PC-3 (cell line): ENCODE measurements at regions not wholly inside any gene's neighbourhood (a gene's known extent, or its start where the extent isn't known, plus 50 kb on each side); places are given as distances from the start of the nearest gene placed in this dataset.

Experiments used
- ATAC-seq: fragments of 200-7000 bp; cut with Tn5 transposase; 2 replicates; pipeline ENCODE4 v1.9.1; 2020; ENCODE audit warnings: mild to moderate bottlenecking, moderate library complexity
- BruUV-seq: library from RNA; stranded (reverse); fragments of 400-500 nt; replicated peaks from 2 replicates; lab custom pipeline; 2021; lab: Mats Ljungman, UMichigan
- CTCF ChIA-PET: fragments of 300-600 bp; sonication (Branson Sonifier 250); formaldehyde crosslinking; loops from one replicate; lab custom pipeline; 2022; ENCODE audit warnings: antibody characterized with exemption; lab: Charles Lee
- POLR2A ChIA-PET: fragments of 300-600 bp; sonication (Branson Sonifier 250); formaldehyde crosslinking; loops from one replicate; lab custom pipeline; 2022; ENCODE audit warnings: antibody characterized with exemption; ENCODE audit not compliant: unreplicated experiment; lab: Charles Lee
- DNase-seq: peaks from one replicate; pipeline ENCODE4 v3.0.0-alpha.2; 2015
- H2AFZ ChIP-seq: fragments of 300-600 bp; sonication (generic); 2 replicates; pipeline ENCODE4 v1.6.0; 2016; ENCODE audit warnings: antibody characterized with exemption, low read length
- H3F3A ChIP-seq: fragments of 300-600 bp; sonication (generic); one replicate; pipeline ENCODE4 v1.6.0; 2017; ENCODE audit warnings: antibody characterized with exemption, low read length, control low read depth, mild to moderate bottlenecking; ENCODE audit not compliant: unreplicated experiment
- H3K27ac ChIP-seq: fragments of 300-600 bp; sonication (generic); 2 replicates; pipeline ENCODE4 v1.5.1; 2016; ENCODE audit warnings: mild to moderate bottlenecking, low read length
- H3K27me3 ChIP-seq: fragments of 300-600 bp; sonication (generic); 2 replicates; pipeline ENCODE4 v1.6.1; 2016; ENCODE audit warnings: low read length, mixed read lengths
- H3K36me3 ChIP-seq: fragments of 300-600 bp; sonication (generic); 2 replicates; pipeline ENCODE4 v1.6.1; 2016; ENCODE audit warnings: low read depth, mixed run types, low read length, mixed read lengths
- H3K4me1 ChIP-seq: fragments of 300-600 bp; sonication (generic); 2 replicates; pipeline ENCODE4 v1.5.1; 2016; ENCODE audit warnings: low read length; ENCODE audit not compliant: insufficient read depth
- H3K4me2 ChIP-seq: fragments of 300-600 bp; sonication (generic); 2 replicates; pipeline ENCODE4 v1.6.0; 2016; ENCODE audit warnings: low read length
- H3K4me3 ChIP-seq: fragments of 300-600 bp; sonication (generic); 2 replicates; pipeline ENCODE4 v1.5.1; 2016; ENCODE audit warnings: mild to moderate bottlenecking, low read length, mixed read lengths
- H3K79me2 ChIP-seq: fragments of 300-600 bp; sonication (generic); 2 replicates; pipeline ENCODE4 v1.6.1; 2017; ENCODE audit warnings: low read length, mixed read lengths
- H3K9ac ChIP-seq: fragments of 300-600 bp; sonication (generic); 2 replicates; pipeline ENCODE4 v1.6.0; 2016; ENCODE audit warnings: mild to moderate bottlenecking, low read length
- H3K9me2 ChIP-seq: fragments of 300-600 bp; sonication (generic); replicated peaks from 2 replicates; pipeline ENCODE4 v1.6.1; 2016; ENCODE audit warnings: mixed run types, low read length, mixed read lengths
- H3K9me3 ChIP-seq: fragments of 300-600 bp; sonication (generic); 2 replicates; pipeline ENCODE4 v1.6.1; 2016; ENCODE audit warnings: low read length, mixed read lengths
- H4K20me1 ChIP-seq: fragments of 300-600 bp; sonication (generic); 2 replicates; pipeline ENCODE4 v1.6.1; 2016; ENCODE audit warnings: low read length, mixed read lengths
- EZH2 ChIP-seq: fragments of 300-600 bp; sonication (generic); IDR thresholded peaks from one replicate; pipeline ENCODE4 v1.6.1; 2017; ENCODE audit warnings: antibody characterized with exemption, mild to moderate bottlenecking, low read length; ENCODE audit not compliant: unreplicated experiment
- EZH2phosphoT487 ChIP-seq: fragments of 300-600 bp; sonication (generic); IDR thresholded peaks from 2 replicates; pipeline ENCODE4 v1.6.1; 2018; ENCODE audit warnings: mild to moderate bottlenecking, antibody characterized with exemption, low read length, borderline replicate concordance
- intact Hi-C: fragments of 100-400 bp; cut with micrococcal nuclease; formaldehyde crosslinking; loops from 2 replicates; pipeline ENCODE4 v1.9.0; 2023
- TF ChIP-seq, protein P1 (sequence below): fragments of 300-600 bp; sonication (generic); conservative IDR thresholded peaks from 2 replicates; pipeline ENCODE4 v1.5.1; 2017; ENCODE audit warnings: antibody characterized with exemption, low read depth, mild to moderate bottlenecking, low read length

DNA sequence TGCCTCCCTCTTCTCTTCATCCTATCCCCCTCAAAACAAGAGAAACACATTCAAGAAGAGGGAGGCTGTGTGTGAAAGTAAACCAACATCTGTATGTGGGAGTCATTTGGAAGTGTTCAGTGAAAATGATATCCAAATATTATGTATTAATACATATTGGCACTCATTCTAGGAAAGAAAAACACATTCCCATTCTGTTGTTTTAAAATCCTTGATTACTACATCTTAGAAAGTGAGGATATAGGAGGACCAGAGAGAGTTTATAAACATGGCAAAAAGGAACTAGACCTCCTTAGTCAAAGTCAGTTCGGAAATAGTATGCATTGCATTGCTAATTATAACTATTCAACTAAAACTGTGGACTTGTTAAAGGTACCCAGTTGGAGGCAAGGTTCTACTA lies 786.6 kb downstream of the ADGRL2 start:
- DNase-seq, result no peak
- ChIA-PET CTCF (no interaction called here), POLR2A (no interaction called here)
- Histone ChIP-seq H3K4me2 (no peak overlapping the region), H2AFZ (no peak overlapping the region), H3K36me3 (no peaks in the 10 kb centered on the region), H3K9me2 (no peaks in the 10 kb centered on the region), H3K4me3 (no peak overlapping the region), H3K27me3 (peaks cover 11% of the 10 kb centered on the region; the same call in 1 of the 2 replicates), H3K79me2 (no peaks in the 10 kb centered on the region), H3K4me1 (no peaks in the 10 kb centered on the region), H3K9me3 (no peaks in the 10 kb centered on the region), H3F3A (no peaks in the 10 kb centered on the region), H3K27ac (no peak overlapping the region), H3K9ac (no peak overlapping the region), H4K20me1 (no peaks in the 10 kb centered on the region)
- BruUV-seq, result no TSS peak
- intact Hi-C loops, result no loop called here
- TF ChIP-seq EZH2 (no peak), EZH2phosphoT487 (no peak)
- TF ChIP-seq, protein P1, sequence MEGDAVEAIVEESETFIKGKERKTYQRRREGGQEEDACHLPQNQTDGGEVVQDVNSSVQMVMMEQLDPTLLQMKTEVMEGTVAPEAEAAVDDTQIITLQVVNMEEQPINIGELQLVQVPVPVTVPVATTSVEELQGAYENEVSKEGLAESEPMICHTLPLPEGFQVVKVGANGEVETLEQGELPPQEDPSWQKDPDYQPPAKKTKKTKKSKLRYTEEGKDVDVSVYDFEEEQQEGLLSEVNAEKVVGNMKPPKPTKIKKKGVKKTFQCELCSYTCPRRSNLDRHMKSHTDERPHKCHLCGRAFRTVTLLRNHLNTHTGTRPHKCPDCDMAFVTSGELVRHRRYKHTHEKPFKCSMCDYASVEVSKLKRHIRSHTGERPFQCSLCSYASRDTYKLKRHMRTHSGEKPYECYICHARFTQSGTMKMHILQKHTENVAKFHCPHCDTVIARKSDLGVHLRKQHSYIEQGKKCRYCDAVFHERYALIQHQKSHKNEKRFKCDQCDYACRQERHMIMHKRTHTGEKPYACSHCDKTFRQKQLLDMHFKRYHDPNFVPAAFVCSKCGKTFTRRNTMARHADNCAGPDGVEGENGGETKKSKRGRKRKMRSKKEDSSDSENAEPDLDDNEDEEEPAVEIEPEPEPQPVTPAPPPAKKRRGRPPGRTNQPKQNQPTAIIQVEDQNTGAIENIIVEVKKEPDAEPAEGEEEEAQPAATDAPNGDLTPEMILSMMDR, result no peak
- ATAC-seq, result no peak

DNA sequence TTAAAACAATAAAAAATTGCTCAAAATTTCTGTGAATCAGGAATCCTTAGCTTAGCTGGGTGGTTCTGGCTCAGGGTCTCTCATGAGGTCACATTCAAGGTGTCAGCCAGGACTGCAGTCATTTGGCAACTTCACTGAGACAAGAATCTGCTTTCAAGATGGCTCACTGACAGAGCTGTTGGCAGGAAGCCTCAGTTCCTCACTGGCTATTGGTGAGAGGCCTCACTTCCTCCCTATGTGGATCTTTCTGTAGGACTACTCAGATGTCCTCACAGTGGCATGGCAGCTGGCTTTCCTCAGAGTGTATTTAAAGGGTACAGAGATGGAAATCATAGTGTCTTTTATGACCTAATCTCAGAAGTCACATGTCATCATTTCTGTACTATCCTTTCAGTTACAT lies 785.7 kb downstream of the ADGRL2 start:
- no peak overlapping the region for H3K4me2 ChIP-seq
- TF ChIP-seq EZH2phosphoT487, result no peak
- no peak for TF ChIP-seq EZH2
- TF ChIP-seq, protein P1, result no peak
- ATAC-seq (no peak), DNase-seq (no peak)
- no TSS peak for BruUV-seq
- peaks cover 13% of the 10 kb centered on the region; the same call in 1 of the 2 replicates for H3K27me3 ChIP-seq
- no peaks in the 10 kb centered on the region for H3K79me2 ChIP-seq
- H3K9me3 ChIP-seq, result no peaks in the 10 kb centered on the region
- no peaks in the 10 kb centered on the region for H3F3A ChIP-seq
- H3K36me3 ChIP-seq, result no peaks in the 10 kb centered on the region
- H3K27ac ChIP-seq, result no peak overlapping the region
- POLR2A ChIA-PET, result no interaction called here
- CTCF ChIA-PET, result no interaction called here
- H2AFZ ChIP-seq, result no peak overlapping the region
- H3K4me1 ChIP-seq, result no peaks in the 10 kb centered on the region
- intact Hi-C loops, result no loop called here
- H3K9ac ChIP-seq, result no peak overlapping the region
- H3K4me3 ChIP-seq, result no peak overlapping the region
- no peaks in the 10 kb centered on the region for H3K9me2 ChIP-seq
- H4K20me1 ChIP-seq, result no peaks in the 10 kb centered on the region

DNA sequence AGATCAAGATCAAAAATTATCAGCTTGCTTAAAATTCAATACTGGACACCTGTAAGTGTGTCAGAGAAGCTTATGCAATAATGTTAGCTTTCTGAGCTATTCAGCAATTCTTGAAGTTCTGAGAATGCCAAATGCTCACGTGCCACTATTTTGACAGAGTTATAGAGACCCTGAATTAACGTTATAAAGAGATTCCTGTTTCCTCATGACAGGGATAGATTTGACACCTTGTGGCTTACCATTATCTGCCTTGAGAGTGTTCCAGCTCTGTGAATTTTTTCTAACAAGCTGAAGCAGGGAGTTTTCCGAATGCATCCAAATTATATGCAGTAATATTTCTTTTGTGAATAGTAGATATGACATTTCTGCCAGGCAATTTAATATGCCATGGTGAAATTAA lies 781.6 kb downstream of the ADGRL2 start:
- Histone ChIP-seq H3K9me2 (no peaks in the 10 kb centered on the region), H3K36me3 (no peaks in the 10 kb centered on the region), H4K20me1 (no peaks in the 10 kb centered on the region), H3K4me2 (no peak overlapping the region), H3K9me3 (no peaks in the 10 kb centered on the region), H3K27me3 (peaks cover 10% of the 10 kb centered on the region; the same call in 1 of the 2 replicates), H3K79me2 (no peaks in the 10 kb centered on the region), H3K4me1 (no peaks in the 10 kb centered on the region), H3K4me3 (no peak overlapping the region), H3K27ac (no peak overlapping the region), H3K9ac (no peak overlapping the region), H2AFZ (no peak overlapping the region), H3F3A (no peaks in the 10 kb centered on the region)
- POLR2A ChIA-PET, result no interaction called here
- no peak for TF ChIP-seq EZH2
- TF ChIP-seq, protein P1, result no peak
- ATAC-seq, result no peak
- intact Hi-C loops, result no loop called here
- CTCF ChIA-PET, result no interaction called here
- no peak for DNase-seq
- BruUV-seq, result no TSS peak
